Uterus (tissue), 3 donors: ENCODE measurements at regions not wholly inside any gene's neighbourhood (a gene's known extent, or its start where the extent isn't known, plus 50 kb on each side); places are given as distances from the start of the nearest gene placed in this dataset.

Experiments used
- DNase-seq, 2 donors: peaks; one replicate each; pipeline ENCODE4 v3.0.0-alpha.2; 2019 to 2020
- H3K27ac ChIP-seq, 2 donors: fragments of 200-600 bp; sonication (generic); 1 replicate in 1 of 2; 2 replicates in 1 of 2; pipeline ENCODE4 v1.5.1; 2016 to 2018
- H3K27me3 ChIP-seq, 2 donors: fragments of 200-600 bp; sonication (generic); one replicate each; pipeline ENCODE4 v1.5.1; 2018 to 2019; ENCODE audit warnings: control low read depth in 1 of 2
- H3K36me3 ChIP-seq, 2 donors: fragments of 200-600 bp; sonication (generic); one replicate each; pipeline ENCODE4 v1.5.1; 2019; ENCODE audit warnings: control low read depth in 1 of 2
- H3K4me1 ChIP-seq, 2 donors: fragments of 200-600 bp; sonication (generic); one replicate each; pipeline ENCODE4 v1.5.1; 2018 to 2019; ENCODE audit warnings: control low read depth in 1 of 2
- H3K4me3 ChIP-seq, 2 donors: fragments of 200-600 bp; sonication (generic); 1 replicate in 1 of 2; 2 replicates in 1 of 2; pipeline ENCODE4 v1.5.1; 2018 to 2019; ENCODE audit warnings: mild to moderate bottlenecking in 1 of 2
- H3K9me3 ChIP-seq, 2 donors: fragments of 200-600 bp; sonication (generic); one replicate each; pipeline ENCODE4 v1.5.1; 2019; ENCODE audit warnings: control low read depth in 1 of 2
- CTCF ChIP-seq, 4 experiments: fragments of 200-600 bp in 2 of 4; fragments of 450-650 bp in 2 of 4; sonication (generic) in 2 of 4; IDR thresholded peaks; one replicate each; pipeline ENCODE4 v1.5.1; 2016 to 2019; ENCODE audit warnings: antibody characterized with exemption in 4 of 4, mild to moderate bottlenecking in 2 of 4, moderate library complexity in 1 of 4
- POLR2A ChIP-seq, 2 donors: fragments of 450-650 bp; IDR thresholded peaks; one replicate each; pipeline ENCODE4 v1.6.1; 2016; ENCODE audit warnings: antibody characterized with exemption in 2 of 2, mild to moderate bottlenecking in 1 of 2, moderate library complexity in 1 of 2
- intact Hi-C: fragments of 100-400 bp; cut with DNase I; formaldehyde crosslinking; loops from one replicate; pipeline ENCODE4 v1.15.1; 2023; ENCODE audit warnings: low total_unique reads
- donor health status: DM: yes; HTN: yes; CAD: no.

- no peak for TF ChIP-seq CTCF (IDR thresholded peaks at IDR 0.05)
- TF ChIP-seq POLR2A (IDR thresholded peaks at IDR 0.05) = no peak
- intact Hi-C loops = no loop called here
- H3K4me3 ChIP-seq = no peak overlapping the region
- no peaks in the 10 kb centered on the region for H3K4me1 ChIP-seq
- no peak overlapping the region for H3K27ac ChIP-seq
- peaks cover 0 to 4% of the 10 kb centered on the region in 2 donors for H3K36me3 ChIP-seq
- H3K9me3 ChIP-seq = no peaks in the 10 kb centered on the region
- no peak for DNase-seq
- H3K27me3 ChIP-seq = no peaks in the 10 kb centered on the region
Observed at GRCh38 chr1:187383366-187383765, 554.6 kb downstream of the PLA2G4A start.

GRCh38 chr1:187384504-187384903 is 555.8 kb downstream of the PLA2G4A start:
- H3K36me3 ChIP-seq = peaks cover 0 to 4% of the 10 kb centered on the region in 2 donors
- intact Hi-C loops = no loop called here

GRCh38 chr1:187390215-187390818 is 561.6 kb downstream of the PLA2G4A start:
- Histone ChIP-seq H3K27me3 (no peaks in the 10 kb centered on the region), H3K27ac (no peak overlapping the region), H3K36me3 (no peaks in the 10 kb centered on the region), H3K4me3 (no peak overlapping the region), H3K4me1 (no peaks in the 10 kb centered on the region), H3K9me3 (no peaks in the 10 kb centered on the region)
- no peak for DNase-seq
- no peak for TF ChIP-seq CTCF (IDR thresholded peaks at IDR 0.05)
- TF ChIP-seq POLR2A (IDR thresholded peaks at IDR 0.05) = no peak
- intact Hi-C loops = no loop called here

More at GRCh38 chr1:187384504-187384903, 555.8 kb downstream of the PLA2G4A start:
- Histone ChIP-seq H3K4me1 (no peaks in the 10 kb centered on the region), H3K27me3 (no peaks in the 10 kb centered on the region), H3K9me3 (no peaks in the 10 kb centered on the region), H3K4me3 (no peak overlapping the region), H3K27ac (no peak overlapping the region)
- DNase-seq = no peak
- TF ChIP-seq POLR2A (IDR thresholded peaks at IDR 0.05) (no peak), CTCF (IDR thresholded peaks at IDR 0.05) (no peak)

GRCh38 chr1:187396226-187396625 is 567.5 kb downstream of the PLA2G4A start:
- no peaks in the 10 kb centered on the region for H3K4me1 ChIP-seq
- TF ChIP-seq CTCF (IDR thresholded peaks at IDR 0.05) (no peak), POLR2A (IDR thresholded peaks at IDR 0.05) (no peak)
- intact Hi-C loops = no loop called here
- H3K4me3 ChIP-seq = no peak overlapping the region
- H3K9me3 ChIP-seq = no peaks in the 10 kb centered on the region
- no peaks in the 10 kb centered on the region for H3K27me3 ChIP-seq
- no peak overlapping the region for H3K27ac ChIP-seq
- no peaks in the 10 kb centered on the region for H3K36me3 ChIP-seq
- no peak for DNase-seq

GRCh38 chr1:187396929-187397796 is 568.4 kb downstream of the PLA2G4A start:
- H3K4me1 ChIP-seq = no peaks in the 10 kb centered on the region
- TF ChIP-seq POLR2A (IDR thresholded peaks at IDR 0.05) = no peak
- no peak for TF ChIP-seq CTCF (IDR thresholded peaks at IDR 0.05)
- intact Hi-C loops = no loop called here
- H3K27ac ChIP-seq = no peak overlapping the region
- no peak for DNase-seq
- no peaks in the 10 kb centered on the region for H3K27me3 ChIP-seq
- no peaks in the 10 kb centered on the region for H3K36me3 ChIP-seq
- no peak overlapping the region for H3K4me3 ChIP-seq
- H3K9me3 ChIP-seq = no peaks in the 10 kb centered on the region
